Vagina (tissue), 2 donors: ENCODE measurements at regions not wholly inside any gene's neighbourhood (a gene's known extent, or its start where the extent isn't known, plus 50 kb on each side); places are given as distances from the start of the nearest gene placed in this dataset.

Source experiments
- DNase-seq, 2 donors: peaks; one replicate each; pipeline ENCODE4 v3.0.0-alpha.2; 2017; ENCODE audit errors: extremely low spot score in 2 of 2
- H3K27ac ChIP-seq: fragments of 200-600 bp; sonication (generic); one replicate; pipeline ENCODE4 v1.5.1; 2019
- H3K27me3 ChIP-seq: fragments of 200-600 bp; sonication (generic); one replicate; pipeline ENCODE4 v1.5.1; 2019
- H3K36me3 ChIP-seq, 2 donors: fragments of 200-600 bp; sonication (generic); one replicate each; pipeline ENCODE4 v1.5.1; 2017 to 2019
- H3K4me1 ChIP-seq: fragments of 200-600 bp; sonication (generic); one replicate; pipeline ENCODE4 v1.5.1; 2019
- H3K4me3 ChIP-seq, 2 donors: fragments of 200-600 bp; sonication (generic); 1 replicate in 1 of 2; 2 replicates in 1 of 2; pipeline ENCODE4 v1.5.1; 2016 to 2019
- H3K9me3 ChIP-seq: fragments of 200-600 bp; sonication (generic); one replicate; pipeline ENCODE4 v1.5.1; 2019
- CTCF ChIP-seq, 3 experiments: fragments of 450-650 bp in 2 of 3; fragments of 200-600 bp in 1 of 3; sonication (generic) in 1 of 3; IDR thresholded peaks; one replicate each; pipeline ENCODE4 v1.5.1; 2017 to 2019; ENCODE audit warnings: antibody characterized with exemption in 3 of 3, mild to moderate bottlenecking in 2 of 3, moderate library complexity in 2 of 3
- POLR2A ChIP-seq, 2 donors: fragments of 450-650 bp; IDR thresholded peaks; one replicate each; pipeline ENCODE4 v1.6.1; 2017; ENCODE audit warnings: antibody characterized with exemption in 2 of 2, mild to moderate bottlenecking in 2 of 2, moderate library complexity in 2 of 2
- POLR2AphosphoS5 ChIP-seq, 2 donors: sonication (generic); formaldehyde crosslinking; IDR thresholded peaks; one replicate each; pipeline ENCODE4 v1.9.0; 2017; ENCODE audit warnings: antibody characterized with exemption in 2 of 2, mild to moderate bottlenecking in 2 of 2, low read depth in 1 of 2; ENCODE audit not compliant: insufficient read depth in 1 of 2
- intact Hi-C: fragments of 100-400 bp; cut with DNase I; formaldehyde crosslinking; loops from one replicate; pipeline ENCODE4 v1.15.1; 2023

- peak in 1 of 2 donors; percentile 70 for DNase-seq
Observed at GRCh38 chr16:14366974-14367707, 262.9 kb downstream of the PARN start.

GRCh38 chr16:14366447-14366846 is 263.6 kb downstream of the PARN start:
- Histone ChIP-seq H3K9me3 (no peaks in the 10 kb centered on the region), H3K27me3 (no peaks in the 10 kb centered on the region), H3K36me3 (no peaks in the 10 kb centered on the region), H3K4me1 (peaks cover 49% of the 10 kb centered on the region), H3K27ac (no peak overlapping the region), H3K4me3 (no peak overlapping the region)
- DNase-seq: no peak
- TF ChIP-seq POLR2AphosphoS5 (IDR thresholded peaks at IDR 0.05; ENCODE audit: insufficient read depth in 1 of 2, low read depth in 1 of 2): no peak
- no peak for TF ChIP-seq POLR2A (IDR thresholded peaks at IDR 0.05)
- no peak for TF ChIP-seq CTCF (IDR thresholded peaks at IDR 0.05)
- intact Hi-C loops: no loop called here

More at GRCh38 chr16:14366974-14367707, 262.9 kb downstream of the PARN start:
- intact Hi-C loops: no loop called here
- TF ChIP-seq CTCF (IDR thresholded peaks at IDR 0.05) (no peak), POLR2AphosphoS5 (IDR thresholded peaks at IDR 0.05; ENCODE audit: insufficient read depth in 1 of 2, low read depth in 1 of 2) (no peak), POLR2A (IDR thresholded peaks at IDR 0.05) (no peak)
- Histone ChIP-seq H3K4me1 (peaks cover 53% of the 10 kb centered on the region), H3K27ac (no peak overlapping the region), H3K4me3 (no peak overlapping the region), H3K9me3 (no peaks in the 10 kb centered on the region), H3K27me3 (no peaks in the 10 kb centered on the region), H3K36me3 (no peaks in the 10 kb centered on the region)

GRCh38 chr16:14365200-14365851 is 264.7 kb downstream of the PARN start:
- no peak overlapping the region for H3K27ac ChIP-seq
- intact Hi-C loops: no loop called here
- TF ChIP-seq POLR2A (IDR thresholded peaks at IDR 0.05) (no peak), CTCF (IDR thresholded peaks at IDR 0.05) (no peak), POLR2AphosphoS5 (IDR thresholded peaks at IDR 0.05; ENCODE audit: insufficient read depth in 1 of 2, low read depth in 1 of 2) (no peak)
- no peaks in the 10 kb centered on the region for H3K27me3 ChIP-seq
- H3K4me1 ChIP-seq: peaks cover 38% of the 10 kb centered on the region
- H3K4me3 ChIP-seq: no peak overlapping the region
- peak in 1 of 2 donors; percentile 58 for DNase-seq
- no peaks in the 10 kb centered on the region for H3K9me3 ChIP-seq
- no peaks in the 10 kb centered on the region for H3K36me3 ChIP-seq

- intact Hi-C loops: no loop called here
- H3K4me3 ChIP-seq: no peak overlapping the region
Observed at GRCh38 chr16:14364386-14365199, 265.5 kb downstream of the PARN start.

DNA sequence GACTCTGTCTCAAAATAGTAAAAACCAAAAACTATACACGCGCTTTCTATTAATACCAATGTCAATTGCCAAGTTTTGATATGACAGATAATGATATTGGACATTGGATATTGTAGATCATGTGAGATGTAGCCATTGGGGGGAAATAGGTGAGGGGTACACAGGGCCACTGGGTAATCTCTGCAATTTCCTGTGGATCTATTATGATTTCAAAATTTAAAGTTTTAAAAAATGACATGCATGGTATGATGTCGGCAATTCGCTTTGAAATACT is 266.0 kb downstream of the PARN start:
- no peak for DNase-seq

More at GRCh38 chr16:14364386-14365199, 265.5 kb downstream of the PARN start:
- Histone ChIP-seq H3K36me3 (no peaks in the 10 kb centered on the region), H3K27me3 (no peaks in the 10 kb centered on the region), H3K27ac (no peak overlapping the region), H3K4me1 (peaks cover 35% of the 10 kb centered on the region), H3K9me3 (no peaks in the 10 kb centered on the region)
- TF ChIP-seq POLR2AphosphoS5 (IDR thresholded peaks at IDR 0.05; ENCODE audit: insufficient read depth in 1 of 2, low read depth in 1 of 2) (peak in 1 of 2 donors; percentile 37), POLR2A (IDR thresholded peaks at IDR 0.05) (no peak)
- peak in 1 of 2 donors; percentile 87 for DNase-seq

More for the DNA sequence above, 266.0 kb downstream of the PARN start:
- no peaks in the 10 kb centered on the region for H3K27me3 ChIP-seq
- no peak overlapping the region for H3K4me3 ChIP-seq
- intact Hi-C loops: no loop called here
- TF ChIP-seq CTCF (IDR thresholded peaks at IDR 0.05) (no peak), POLR2A (IDR thresholded peaks at IDR 0.05) (no peak), POLR2AphosphoS5 (IDR thresholded peaks at IDR 0.05; ENCODE audit: insufficient read depth in 1 of 2, low read depth in 1 of 2) (no peak)
- no peaks in the 10 kb centered on the region for H3K36me3 ChIP-seq
- no peak overlapping the region for H3K27ac ChIP-seq
- H3K9me3 ChIP-seq: no peaks in the 10 kb centered on the region
- H3K4me1 ChIP-seq: peaks cover 37% of the 10 kb centered on the region
